Left lung (tissue), 4 donors: ENCODE measurements at regions not wholly inside any gene's neighbourhood (a gene's known extent, or its start where the extent isn't known, plus 50 kb on each side); places are given as distances from the start of the nearest gene placed in this dataset.

Experiments used
- ATAC-seq: fragments of 200-7000 bp; cut with Tn5 transposase; one replicate; pipeline ENCODE4 v1.9.1; 2020; ENCODE audit warnings: moderate library complexity
- DNase-seq, 4 donors: peaks; one replicate each; pipeline ENCODE4 v3.0.0-alpha.2; 2013 to 2020
- H3K27ac ChIP-seq, 2 donors: fragments of 200-600 bp; sonication (generic) in 1 of 2; one replicate each; pipeline versions ENCODE4 v1.5.0 to v1.8.0; 2020 to 2021
- H3K27me3 ChIP-seq, 2 donors: fragments of 200-600 bp; sonication (generic) in 1 of 2; one replicate each; pipeline versions ENCODE4 v1.5.0 to v1.8.0; 2020 to 2021
- H3K36me3 ChIP-seq, 2 donors: fragments of 200-600 bp; sonication (generic) in 1 of 2; one replicate each; pipeline versions ENCODE4 v1.5.0 to v1.8.0; 2020 to 2021
- H3K4me1 ChIP-seq, 2 donors: fragments of 200-600 bp; one replicate each; pipeline ENCODE4 v1.8.0; 2021
- H3K4me3 ChIP-seq, 2 donors: fragments of 200-600 bp; sonication (generic) in 1 of 2; one replicate each; pipeline versions ENCODE4 v1.5.0 to v1.8.0; 2020 to 2021; ENCODE audit warnings: mild to moderate bottlenecking in 1 of 2
- H3K9me3 ChIP-seq, 2 donors: fragments of 200-600 bp; sonication (generic) in 1 of 2; one replicate each; pipeline versions ENCODE4 v1.5.0 to v1.8.0; 2020 to 2021
- CTCF ChIP-seq, 2 donors: fragments of 200-600 bp; sonication (generic) in 1 of 2; IDR thresholded peaks; one replicate each; pipeline versions ENCODE4 v1.5.0 to v1.8.0; 2021; ENCODE audit warnings: antibody characterized with exemption in 2 of 2
- intact Hi-C, 2 donors: fragments of 100-400 bp; cut with DNase I; formaldehyde crosslinking; loops; one replicate each; pipeline versions ENCODE4 v1.11.2 to v1.14.2; 2022
- donor health status: DM: no; HTN: yes; CAD: no.
- donor health status: DM: no; HTN: no; CAD: no.

DNA sequence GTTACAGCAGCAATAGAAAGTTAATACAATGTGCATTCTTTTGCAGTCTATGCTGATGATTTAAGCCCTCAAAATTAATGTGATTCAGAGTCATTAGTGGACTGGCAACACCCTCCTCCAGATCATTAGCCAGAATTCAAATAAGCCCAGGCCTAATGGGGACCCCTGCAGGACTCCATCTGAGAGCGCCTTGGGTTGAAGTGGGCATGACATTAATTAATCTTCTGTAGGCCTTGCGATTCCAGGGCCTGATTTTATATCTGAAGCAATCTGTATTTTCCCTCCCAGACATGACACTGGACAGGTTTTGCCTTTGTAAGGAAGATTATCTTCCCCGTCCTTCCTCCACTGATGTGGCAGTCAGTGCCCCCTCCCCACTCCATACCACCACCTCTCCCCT is 442.9 kb downstream of the FOXO1 start:
- intact Hi-C loops, result no loop called here
- DNase-seq (no peak), ATAC-seq (no peak)
- Histone ChIP-seq H3K4me1 (peaks cover 15 to 20% of the 10 kb centered on the region in 2 donors), H3K27me3 (no peaks in the 10 kb centered on the region), H3K27ac (no peak overlapping the region), H3K36me3 (no peaks in the 10 kb centered on the region), H3K4me3 (no peak overlapping the region), H3K9me3 (no peaks in the 10 kb centered on the region)
- no peak for TF ChIP-seq CTCF (IDR thresholded peaks at IDR 0.05)

GRCh38 chr13:40228496-40228895 is 437.9 kb downstream of the FOXO1 start:
- H3K9me3 ChIP-seq, result no peaks in the 10 kb centered on the region
- H3K27me3 ChIP-seq, result no peaks in the 10 kb centered on the region
- no peaks in the 10 kb centered on the region for H3K4me1 ChIP-seq
- ATAC-seq, result no peak
- intact Hi-C loops, result no loop called here
- H3K4me3 ChIP-seq, result no peak overlapping the region
- TF ChIP-seq CTCF (IDR thresholded peaks at IDR 0.05), result no peak
- DNase-seq, result no peak
- no peak overlapping the region for H3K27ac ChIP-seq
- H3K36me3 ChIP-seq, result no peaks in the 10 kb centered on the region

DNA sequence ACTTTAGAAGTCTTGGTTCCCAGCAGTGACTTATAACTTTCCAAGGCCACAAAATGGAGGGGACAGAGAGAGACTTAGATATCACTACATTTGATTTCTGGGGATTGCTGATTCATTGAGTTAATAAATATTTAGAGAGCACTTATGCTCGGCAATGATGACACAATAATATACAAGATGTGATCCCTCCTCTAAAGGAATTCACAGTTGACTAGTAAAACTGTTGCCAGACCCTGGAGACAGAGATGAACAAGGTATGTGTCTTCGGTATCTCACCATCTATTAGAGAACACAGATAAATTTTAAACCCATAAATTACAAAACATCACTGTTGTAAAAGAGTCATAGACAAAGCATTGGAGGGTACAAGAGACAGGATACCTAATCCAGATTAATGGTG is 437.5 kb downstream of the FOXO1 start:
- DNase-seq, result no peak
- H3K27ac ChIP-seq, result no peak overlapping the region
- intact Hi-C loops, result no loop called here
- no peaks in the 10 kb centered on the region for H3K9me3 ChIP-seq
- no peaks in the 10 kb centered on the region for H3K4me1 ChIP-seq
- TF ChIP-seq CTCF (IDR thresholded peaks at IDR 0.05), result no peak
- H3K4me3 ChIP-seq, result no peak overlapping the region
- ATAC-seq, result no peak
- no peaks in the 10 kb centered on the region for H3K36me3 ChIP-seq
- no peaks in the 10 kb centered on the region for H3K27me3 ChIP-seq

- no peaks in the 10 kb centered on the region for H3K27me3 ChIP-seq
- no peaks in the 10 kb centered on the region for H3K9me3 ChIP-seq
- no peak for TF ChIP-seq CTCF (IDR thresholded peaks at IDR 0.05)
- ATAC-seq (peak; percentile 30), DNase-seq (no peak)
- H3K27ac ChIP-seq, result peak overlapping the region in 1 of 2 donors; percentile 23
- H3K4me1 ChIP-seq, result no peaks in the 10 kb centered on the region
- intact Hi-C loops, result no loop called here
- H3K36me3 ChIP-seq, result no peaks in the 10 kb centered on the region
- H3K4me3 ChIP-seq, result no peak overlapping the region
These were observed 435.6 kb downstream of the FOXO1 start for GRCh38 chr13:40230833-40231266.

- H3K9me3 ChIP-seq, result no peaks in the 10 kb centered on the region
- intact Hi-C loops, result no loop called here
- H3K4me1 ChIP-seq, result no peaks in the 10 kb centered on the region
- DNase-seq, result no peak
- H3K27ac ChIP-seq, result peak overlapping the region in 1 of 2 donors; percentile 47
- ATAC-seq, result no peak
- TF ChIP-seq CTCF (IDR thresholded peaks at IDR 0.05), result no peak
- no peaks in the 10 kb centered on the region for H3K36me3 ChIP-seq
- no peak overlapping the region for H3K4me3 ChIP-seq
- H3K27me3 ChIP-seq, result no peaks in the 10 kb centered on the region
These were observed 435.1 kb downstream of the FOXO1 start for GRCh38 chr13:40231311-40231710.
